Lung (tissue), 11 donors: ENCODE measurements at regions not wholly inside any gene's neighbourhood (a gene's known extent, or its start where the extent isn't known, plus 50 kb on each side); places are given as distances from the start of the nearest gene placed in this dataset.
A peak's percentile ranks its signal among the peaks of the same experiment; 100 is the strongest.
"Not testable (repeated sequence)": the region's sequence is repeated elsewhere in the genome, so short reads cannot be mapped to it uniquely, and the experiment has no call there.

Source experiments
- ATAC-seq: fragments of 200-7000 bp; cut with Tn5 transposase; one replicate; pipeline ENCODE4 v1.9.1; 2020; ENCODE audit warnings: moderate number of reproducible peaks; ENCODE audit not compliant: insufficient read depth, low FRiP score
- DNase-seq, 3 donors: peaks; one replicate each; pipeline ENCODE4 v3.0.0-alpha.2; 2013 to 2017
- H3K27ac ChIP-seq, 2 donors: one replicate each; pipeline ENCODE4 v1.5.1; 2013; ENCODE audit warnings: mild to moderate bottlenecking in 2 of 2, moderate library complexity in 2 of 2, control low read depth in 1 of 2, inconsistent platforms in 1 of 2, low read depth in 1 of 2, low read length in 1 of 2
- H3K27me3 ChIP-seq, 3 donors: one replicate each; pipeline ENCODE4 v1.5.1; 2013; ENCODE audit warnings: low read length in 2 of 3; ENCODE audit not compliant: control insufficient read depth in 3 of 3, insufficient read depth in 3 of 3
- H3K36me3 ChIP-seq, 4 donors: one replicate each; pipeline ENCODE4 v1.5.1; 2013; ENCODE audit warnings: low read length in 4 of 4, mild to moderate bottlenecking in 1 of 4, moderate library complexity in 1 of 4; ENCODE audit not compliant: control insufficient read depth in 4 of 4, insufficient read depth in 4 of 4
- H3K4me1 ChIP-seq, 5 donors: one replicate each; pipeline ENCODE4 v1.5.1; 2013; ENCODE audit warnings: low read length in 5 of 5, mild to moderate bottlenecking in 2 of 5, moderate library complexity in 1 of 5; ENCODE audit not compliant: control insufficient read depth in 5 of 5, insufficient read depth in 5 of 5
- H3K4me3 ChIP-seq: one replicate; pipeline ENCODE4 v1.5.1; 2013; ENCODE audit warnings: mild to moderate bottlenecking, control low read depth, moderate library complexity
- H3K9ac ChIP-seq, 2 donors: one replicate each; pipeline ENCODE4 v1.5.1; 2013; ENCODE audit warnings: low read length in 2 of 2, control low read depth in 1 of 2; ENCODE audit not compliant: insufficient read depth in 1 of 2
- H3K9me3 ChIP-seq, 4 donors: one replicate each; pipeline ENCODE4 v1.5.1; 2013; ENCODE audit warnings: low read length in 3 of 4, mild to moderate bottlenecking in 1 of 4, moderate library complexity in 1 of 4; ENCODE audit not compliant: control insufficient read depth in 4 of 4, insufficient read depth in 3 of 4
- CTCF ChIP-seq: IDR thresholded peaks from 2 replicates; pipeline ENCODE4 v1.5.1; 2012; ENCODE audit warnings: mild to moderate bottlenecking; ENCODE audit errors: control extremely low read depth, extremely low read depth
- WGBS, 2 donors: extraction: QIAGEN DNeasy Blood & Tissue Kit; methylation state at CpG; one replicate each; pipeline ENCODE4 v1.1.7; 2013; 5-methylcytosine and 5-hydroxymethylcytosine counted together
- donor health status: control.
- donor health status: control.
- donor health status: Bipolar disorder and iron deficiency.
- donor health status: healthy.
- donor health status: DM: yes; HTN: yes; CAD: no.

- ATAC-seq: no peak
Observed at GRCh38 chr2:234157817-234158588, 107.5 kb downstream of the SPP2 start.

GRCh38 chr2:234156326-234156725 is 105.8 kb downstream of the SPP2 start:
- TF ChIP-seq CTCF: no peak
- H3K36me3 ChIP-seq: no peaks in the 10 kb centered on the region
- no peaks in the 10 kb centered on the region for H3K27me3 ChIP-seq
- ATAC-seq (no peak), DNase-seq (peak; percentile 12 to 54 (median 33))
- no peak overlapping the region for H3K9ac ChIP-seq
- H3K9me3 ChIP-seq: peaks cover 0 to 3% (median 1%) of the 10 kb centered on the region in 4 donors
- peaks cover 0 to 2% (median 0%) of the 10 kb centered on the region in 5 donors for H3K4me1 ChIP-seq
- H3K4me3 ChIP-seq: no peak overlapping the region
- 80 to 81% methylated on average over 3 of the region's 3 CpGs for WGBS, 2 donors
- H3K27ac ChIP-seq: no peak overlapping the region

More at GRCh38 chr2:234157817-234158588, 107.5 kb downstream of the SPP2 start:
- DNase-seq: no peak
- no peaks in the 10 kb centered on the region for H3K36me3 ChIP-seq
- no peaks in the 10 kb centered on the region for H3K27me3 ChIP-seq
- H3K4me1 ChIP-seq: peaks cover 0 to 5% (median 0%) of the 10 kb centered on the region in 5 donors
- H3K9ac ChIP-seq: no peak overlapping the region
- H3K27ac ChIP-seq: no peak overlapping the region
- H3K4me3 ChIP-seq: no peak overlapping the region
- no peaks in the 10 kb centered on the region for H3K9me3 ChIP-seq
- no peak for TF ChIP-seq CTCF
- WGBS, 2 donors: 71 to 81% methylated on average over 3 of the region's 3 CpGs

- not testable (repeated sequence) for H3K9ac ChIP-seq, H3K4me1 ChIP-seq, H3K27ac ChIP-seq, H3K36me3 ChIP-seq, H3K9me3 ChIP-seq, H3K4me3 ChIP-seq, H3K27me3 ChIP-seq, ATAC-seq, DNase-seq
- WGBS, 2 donors: 94 to 96% methylated on average over 2 of the region's 2 CpGs
Observed at GRCh38 chr2:234152835-234153234, 102.3 kb downstream of the SPP2 start.

GRCh38 chr2:234147335-234147861 is 96.9 kb downstream of the SPP2 start:
- no peak overlapping the region for H3K4me3 ChIP-seq
- H3K27me3 ChIP-seq: no peaks in the 10 kb centered on the region
- peaks cover 0 to 3% (median 0%) of the 10 kb centered on the region in 5 donors for H3K4me1 ChIP-seq
- ATAC-seq (no peak), DNase-seq (no peak)
- TF ChIP-seq CTCF: no peak
- no peak overlapping the region for H3K9ac ChIP-seq
- H3K36me3 ChIP-seq: no peaks in the 10 kb centered on the region
- H3K9me3 ChIP-seq: peaks cover 0 to 2% (median 0%) of the 10 kb centered on the region in 4 donors
- no peak overlapping the region for H3K27ac ChIP-seq
- 67 to 73% methylated on average over 3 of the region's 3 CpGs for WGBS, 2 donors
